HUES64 (cell line): ENCODE measurements at regions not wholly inside any gene's neighbourhood (a gene's known extent, or its start where the extent isn't known, plus 50 kb on each side); places are given as distances from the start of the nearest gene placed in this dataset.

Experiments
- H3K27ac ChIP-seq: 2 replicates; pipeline ENCODE4 v1.7.0; 2013; ENCODE audit warnings: low read depth, low read length, inconsistent platforms
- H3K27me3 ChIP-seq: 2 replicates; pipeline ENCODE4 v1.6.1; 2013; ENCODE audit warnings: mild to moderate bottlenecking, low read length; ENCODE audit not compliant: insufficient read depth
- H3K36me3 ChIP-seq: 2 replicates; pipeline ENCODE4 v1.6.1; 2013; ENCODE audit warnings: mild to moderate bottlenecking, low read length; ENCODE audit not compliant: insufficient read depth
- H3K4me1 ChIP-seq: 2 replicates; pipeline ENCODE4 v1.6.1; 2013; ENCODE audit warnings: mild to moderate bottlenecking, low read length, moderate library complexity; ENCODE audit not compliant: insufficient read depth
- H3K4me3 ChIP-seq: 2 replicates; pipeline ENCODE4 v1.5.1; 2013; ENCODE audit warnings: mild to moderate bottlenecking, low read length, moderate library complexity
- H3K9ac ChIP-seq: 2 replicates; pipeline ENCODE4 v1.6.1; 2013; ENCODE audit warnings: mild to moderate bottlenecking, low read depth, low read length
- H3K9me3 ChIP-seq: 2 replicates; pipeline ENCODE4 v1.6.1; 2013; ENCODE audit warnings: low read depth, low read length; ENCODE audit not compliant: insufficient read depth
- WGBS: fragments of 150-250, 120-280 bp; methylation state at CpG from one replicate; pipeline ENCODE4 v1.1.7; 2013; ENCODE audit warnings: missing lambda C conversion rate; 5-methylcytosine and 5-hydroxymethylcytosine counted together

DNA sequence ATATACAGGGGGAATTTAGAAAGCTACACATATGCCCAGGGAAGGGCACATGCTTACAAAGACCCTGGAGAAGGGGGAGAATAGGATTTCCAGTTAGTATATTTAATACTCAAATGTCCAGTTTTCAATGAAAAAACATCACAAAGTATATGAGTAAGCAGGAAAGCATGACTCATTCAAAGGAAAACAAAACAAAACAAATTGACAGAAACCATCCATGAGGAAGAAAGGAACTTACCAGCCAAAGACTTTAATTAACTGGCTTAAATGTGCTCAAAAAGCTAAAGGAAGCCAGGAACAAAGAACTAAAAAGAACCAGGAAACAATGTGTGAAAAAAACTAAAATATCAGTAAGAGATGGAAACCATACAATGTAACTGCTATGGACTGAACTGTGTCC is 716.2 kb upstream of the ARGLU1 start:
- Histone ChIP-seq H3K4me3 (no peak overlapping the region), H3K4me1 (no peaks in the 10 kb centered on the region), H3K9ac (no peak overlapping the region), H3K36me3 (no peaks in the 10 kb centered on the region), H3K9me3 (no peaks in the 10 kb centered on the region), H3K27me3 (no peaks in the 10 kb centered on the region), H3K27ac (no peak overlapping the region)

DNA sequence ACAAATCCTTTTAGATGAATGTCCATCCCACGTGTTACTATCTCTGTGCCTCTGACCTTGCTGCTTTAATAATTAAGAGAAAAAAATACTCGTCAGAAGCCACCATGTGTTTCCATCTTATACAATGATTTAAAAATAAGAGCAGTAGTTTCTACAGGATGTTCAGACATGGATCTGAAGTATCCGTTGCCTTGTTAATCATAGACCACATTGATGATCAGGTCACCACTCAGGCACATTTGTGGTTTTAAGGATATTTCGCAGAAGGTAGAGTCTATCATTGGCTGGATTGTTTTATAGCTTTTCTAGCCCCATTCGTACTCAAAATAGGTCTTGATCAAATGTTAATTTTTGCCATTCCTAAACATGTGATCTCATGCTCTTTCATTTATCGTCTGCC is 710.0 kb upstream of the ARGLU1 start:
- Histone ChIP-seq H3K9ac (no peak overlapping the region), H3K27me3 (no peaks in the 10 kb centered on the region), H3K27ac (no peak overlapping the region), H3K4me3 (no peak overlapping the region), H3K9me3 (no peaks in the 10 kb centered on the region), H3K4me1 (no peaks in the 10 kb centered on the region), H3K36me3 (no peaks in the 10 kb centered on the region)
- 91% methylated on average over 6 of the region's 6 CpGs for WGBS

DNA sequence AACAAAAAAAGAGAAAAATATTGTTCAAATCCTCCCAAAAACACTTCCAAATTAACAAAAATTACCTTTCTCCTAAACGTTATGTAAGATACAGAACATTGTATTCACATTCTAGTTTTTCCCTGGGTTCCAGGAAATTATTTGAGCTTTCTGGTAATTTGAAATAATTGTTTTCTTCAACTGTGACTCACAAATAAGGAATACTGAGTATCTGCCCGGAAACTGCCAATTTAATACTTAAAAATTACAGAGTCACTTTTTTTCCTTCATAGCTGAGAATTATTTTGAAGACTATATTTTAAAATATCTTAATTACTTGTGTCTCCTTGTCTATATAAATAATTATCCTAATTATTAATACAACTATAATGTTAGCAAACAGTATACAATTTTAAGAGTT is 709.0 kb upstream of the ARGLU1 start:
- no CpG with 5 or more reads among the region's 2 CpGs for WGBS
- H3K9me3 ChIP-seq = no peaks in the 10 kb centered on the region
- no peaks in the 10 kb centered on the region; the same call in 1 of the 2 replicates for H3K4me1 ChIP-seq
- no peak overlapping the region for H3K9ac ChIP-seq
- H3K27me3 ChIP-seq = no peaks in the 10 kb centered on the region
- H3K27ac ChIP-seq = no peak overlapping the region
- H3K36me3 ChIP-seq = no peaks in the 10 kb centered on the region
- no peak overlapping the region for H3K4me3 ChIP-seq

DNA sequence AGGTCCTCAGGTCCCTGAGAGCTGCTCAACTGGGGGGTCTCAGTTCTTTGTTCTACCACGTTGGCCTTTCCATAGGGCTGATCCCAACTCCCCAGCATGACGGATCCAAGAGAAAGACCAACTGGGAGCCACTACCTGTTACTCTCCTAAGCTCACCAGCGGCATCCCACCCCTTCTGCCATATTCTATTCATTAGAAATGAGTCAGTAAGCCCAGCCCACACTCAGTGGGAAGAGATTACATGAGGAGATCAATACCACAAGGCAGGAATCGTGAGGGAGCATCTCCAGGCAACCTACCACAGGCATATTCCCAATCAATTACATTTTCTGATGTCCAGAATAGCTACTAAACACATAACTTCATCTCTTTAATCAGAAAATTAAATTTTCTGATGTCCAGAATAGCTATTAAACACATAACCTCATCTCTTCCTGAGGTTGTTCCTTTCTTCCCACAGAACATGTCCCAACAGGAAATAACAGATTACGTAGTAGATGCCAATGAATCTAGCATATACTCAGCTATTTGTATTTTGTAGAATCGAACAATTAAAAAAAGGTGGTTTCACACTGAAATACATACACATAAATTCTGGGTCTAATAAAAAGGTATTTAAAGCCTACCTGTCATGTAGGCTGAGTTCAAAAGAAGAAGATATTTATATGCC is 708.1 kb upstream of the ARGLU1 start:
- no peak overlapping the region for H3K9ac ChIP-seq
- 90% methylated on average over 5 of the region's 6 CpGs for WGBS
- H3K9me3 ChIP-seq = no peaks in the 10 kb centered on the region
- no peaks in the 10 kb centered on the region for H3K27me3 ChIP-seq
- H3K36me3 ChIP-seq = no peaks in the 10 kb centered on the region
- H3K4me1 ChIP-seq = peaks cover under 1% of the 10 kb centered on the region; the same call in 1 of the 2 replicates
- H3K4me3 ChIP-seq = no peak overlapping the region
- H3K27ac ChIP-seq = no peak overlapping the region

- peaks cover 3% of the 10 kb centered on the region; the same call in 1 of the 2 replicates for H3K4me1 ChIP-seq
- no peaks in the 10 kb centered on the region for H3K9me3 ChIP-seq
- WGBS = 93% methylated on average over 2 of the region's 4 CpGs
- H3K4me3 ChIP-seq = no peak overlapping the region
- H3K27me3 ChIP-seq = no peaks in the 10 kb centered on the region
- no peak overlapping the region for H3K9ac ChIP-seq
- H3K36me3 ChIP-seq = no peaks in the 10 kb centered on the region
- H3K27ac ChIP-seq = no peak overlapping the region
Measured at GRCh38 chr13:107275312-107275711, 707.4 kb upstream of the ARGLU1 start.

DNA sequence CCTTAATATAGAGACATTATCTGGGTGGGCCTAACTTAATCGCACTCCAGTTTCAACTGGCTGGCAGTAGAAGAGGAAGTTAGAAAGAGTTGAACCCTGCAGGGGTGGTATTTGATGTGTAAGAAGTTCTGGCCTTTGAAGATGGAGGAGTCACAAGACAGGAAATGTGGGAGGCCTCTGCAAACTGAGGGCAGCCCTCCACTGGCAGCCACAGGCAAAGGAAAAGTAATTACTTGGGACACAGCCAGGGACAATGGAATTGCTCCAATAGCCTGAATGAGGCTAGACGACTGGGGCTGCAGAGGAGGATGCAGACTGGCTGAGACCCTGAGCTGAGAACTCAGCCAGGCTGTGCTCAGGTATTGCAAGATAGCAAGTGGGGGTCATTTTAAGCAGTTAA is 703.3 kb upstream of the ARGLU1 start:
- 57% methylated on average over 2 of the region's 2 CpGs for whole genome bisulfite sequencing
- H3K4me3 ChIP-seq = no peak overlapping the region
- no peak overlapping the region for H3K9ac ChIP-seq
- H3K36me3 ChIP-seq = no peaks in the 10 kb centered on the region
- H3K27me3 ChIP-seq = no peaks in the 10 kb centered on the region
- peaks cover 3% of the 10 kb centered on the region; the same call in 1 of the 2 replicates for H3K4me1 ChIP-seq
- H3K9me3 ChIP-seq = no peaks in the 10 kb centered on the region
- H3K27ac ChIP-seq = no peak overlapping the region

GRCh38 chr13:107266657-107267056 is 698.7 kb upstream of the ARGLU1 start:
- no peaks in the 10 kb centered on the region for H3K9me3 ChIP-seq
- H3K9ac ChIP-seq = no peak overlapping the region
- no peak overlapping the region for H3K4me3 ChIP-seq
- no peak overlapping the region for H3K27ac ChIP-seq
- 0 out of 2 replicates have a peak, but pooled peaks cover 3% of the 10 kb centered on the region for H3K4me1 ChIP-seq
- no peaks in the 10 kb centered on the region for H3K36me3 ChIP-seq
- 94% methylated on average over 1 of the region's 1 CpG for WGBS
- H3K27me3 ChIP-seq = no peaks in the 10 kb centered on the region

GRCh38 chr13:107258599-107259187 is 690.8 kb upstream of the ARGLU1 start:
- Histone ChIP-seq H3K4me1 (no peaks in the 10 kb centered on the region), H3K9ac (no peak overlapping the region), H3K9me3 (no peaks in the 10 kb centered on the region), H3K4me3 (no peak overlapping the region), H3K27me3 (no peaks in the 10 kb centered on the region), H3K36me3 (no peaks in the 10 kb centered on the region), H3K27ac (no peak overlapping the region)
- WGBS = over 99% methylated on average over 7 of the region's 7 CpGs

DNA sequence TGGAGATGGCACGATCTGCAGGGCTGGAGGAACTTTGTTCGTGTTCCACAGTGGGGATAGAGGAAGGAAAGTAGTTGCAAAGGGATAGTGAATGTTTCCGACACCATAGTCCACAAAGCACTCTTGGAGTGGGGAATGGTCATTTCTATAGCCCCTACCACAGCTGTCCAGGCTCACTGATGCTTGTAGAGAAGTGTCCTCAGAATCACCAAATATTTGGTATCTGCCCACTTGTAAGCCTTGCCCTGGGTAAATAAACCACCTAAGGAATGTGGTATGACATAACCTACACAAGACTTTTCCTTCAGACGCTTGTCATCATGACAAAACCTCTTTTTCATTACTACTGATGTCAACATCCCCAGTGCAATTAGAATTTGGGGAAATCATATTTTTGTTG is 686.5 kb upstream of the ARGLU1 start:
- H3K4me3 ChIP-seq = no peak overlapping the region
- no peaks in the 10 kb centered on the region for H3K27me3 ChIP-seq
- peaks cover 10% of the 10 kb centered on the region for H3K4me1 ChIP-seq
- H3K36me3 ChIP-seq = no peaks in the 10 kb centered on the region
- WGBS = 96% methylated on average over 4 of the region's 4 CpGs
- no peak overlapping the region for H3K27ac ChIP-seq
- no peaks in the 10 kb centered on the region for H3K9me3 ChIP-seq
- no peak overlapping the region for H3K9ac ChIP-seq

- Histone ChIP-seq H3K4me3 (no peak overlapping the region), H3K9me3 (no peaks in the 10 kb centered on the region), H3K36me3 (no peaks in the 10 kb centered on the region), H3K4me1 (peaks cover 19% of the 10 kb centered on the region), H3K27ac (no peak overlapping the region), H3K27me3 (no peaks in the 10 kb centered on the region), H3K9ac (no peak overlapping the region)
- no CpG with 5 or more reads among the region's 2 CpGs for WGBS
Measured at GRCh38 chr13:107252428-107252827, 684.5 kb upstream of the ARGLU1 start.

DNA sequence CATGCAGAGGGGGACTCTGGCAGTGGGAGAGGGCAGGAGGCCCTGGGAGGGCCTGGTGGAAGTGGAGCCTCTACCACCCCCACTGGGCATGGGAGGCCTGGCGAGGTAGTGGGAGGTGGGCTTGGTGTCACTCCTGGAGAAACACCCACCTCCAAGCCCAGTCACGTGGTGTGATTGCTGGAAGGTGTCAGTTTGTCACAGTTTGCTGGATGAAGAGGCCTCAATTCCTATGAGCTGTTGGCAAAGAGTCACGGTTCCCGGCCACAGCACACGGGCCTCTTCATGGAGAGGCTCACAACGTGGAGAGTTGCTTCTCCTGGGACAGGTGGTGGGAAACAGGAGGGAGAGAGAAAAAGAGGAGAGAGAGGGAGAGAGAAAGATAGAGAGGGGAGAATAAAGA is 684.1 kb upstream of the ARGLU1 start:
- Histone ChIP-seq H3K9me3 (no peaks in the 10 kb centered on the region), H3K9ac (no peak overlapping the region), H3K27me3 (no peaks in the 10 kb centered on the region), H3K36me3 (no peaks in the 10 kb centered on the region), H3K4me3 (no peak overlapping the region), H3K4me1 (peaks cover 19% of the 10 kb centered on the region), H3K27ac (no peak overlapping the region)
- 75% methylated on average over 6 of the region's 6 CpGs for WGBS

GRCh38 chr13:107251341-107251740 is 683.4 kb upstream of the ARGLU1 start:
- H3K9me3 ChIP-seq = no peaks in the 10 kb centered on the region
- peaks cover 19% of the 10 kb centered on the region for H3K4me1 ChIP-seq
- 84% methylated on average over 4 of the region's 4 CpGs for WGBS
- H3K4me3 ChIP-seq = no peak overlapping the region
- no peaks in the 10 kb centered on the region for H3K36me3 ChIP-seq
- no peak overlapping the region for H3K27ac ChIP-seq
- no peak overlapping the region for H3K9ac ChIP-seq
- no peaks in the 10 kb centered on the region for H3K27me3 ChIP-seq
